Left lung (tissue), 4 donors: ENCODE measurements at regions not wholly inside any gene's neighbourhood (a gene's known extent, or its start where the extent isn't known, plus 50 kb on each side); places are given as distances from the start of the nearest gene placed in this dataset.

ENCODE experiments used
- ATAC-seq: fragments of 200-7000 bp; cut with Tn5 transposase; one replicate; pipeline ENCODE4 v1.9.1; 2020; ENCODE audit warnings: moderate library complexity
- DNase-seq, 4 donors: peaks; one replicate each; pipeline ENCODE4 v3.0.0-alpha.2; 2013 to 2020
- H3K27ac ChIP-seq, 2 donors: fragments of 200-600 bp; sonication (generic) in 1 of 2; one replicate each; pipeline versions ENCODE4 v1.5.0 to v1.8.0; 2020 to 2021
- H3K27me3 ChIP-seq, 2 donors: fragments of 200-600 bp; sonication (generic) in 1 of 2; one replicate each; pipeline versions ENCODE4 v1.5.0 to v1.8.0; 2020 to 2021
- H3K36me3 ChIP-seq, 2 donors: fragments of 200-600 bp; sonication (generic) in 1 of 2; one replicate each; pipeline versions ENCODE4 v1.5.0 to v1.8.0; 2020 to 2021
- H3K4me1 ChIP-seq, 2 donors: fragments of 200-600 bp; one replicate each; pipeline ENCODE4 v1.8.0; 2021
- H3K4me3 ChIP-seq, 2 donors: fragments of 200-600 bp; sonication (generic) in 1 of 2; one replicate each; pipeline versions ENCODE4 v1.5.0 to v1.8.0; 2020 to 2021; ENCODE audit warnings: mild to moderate bottlenecking in 1 of 2
- H3K9me3 ChIP-seq, 2 donors: fragments of 200-600 bp; sonication (generic) in 1 of 2; one replicate each; pipeline versions ENCODE4 v1.5.0 to v1.8.0; 2020 to 2021
- CTCF ChIP-seq, 2 donors: fragments of 200-600 bp; sonication (generic) in 1 of 2; IDR thresholded peaks; one replicate each; pipeline versions ENCODE4 v1.5.0 to v1.8.0; 2021; ENCODE audit warnings: antibody characterized with exemption in 2 of 2
- intact Hi-C, 2 donors: fragments of 100-400 bp; cut with DNase I; formaldehyde crosslinking; loops; one replicate each; pipeline versions ENCODE4 v1.11.2 to v1.14.2; 2022
- donor health status: DM: no; HTN: yes; CAD: no.
- donor health status: DM: no; HTN: no; CAD: no.

GRCh38 chr6:3624250-3625136 is 127.0 kb downstream of the PXDC1 start:
- DNase-seq: no peak
- H3K27ac ChIP-seq: no peak overlapping the region
- TF ChIP-seq CTCF (IDR thresholded peaks at IDR 0.05): no peak
- H3K9me3 ChIP-seq: no peaks in the 10 kb centered on the region
- no peak for ATAC-seq
- no peak overlapping the region for H3K4me3 ChIP-seq
- H3K36me3 ChIP-seq: no peaks in the 10 kb centered on the region
- intact Hi-C loops: no loop called here
- H3K27me3 ChIP-seq: peaks cover 0 to 50% of the 10 kb centered on the region in 2 donors
- no peaks in the 10 kb centered on the region for H3K4me1 ChIP-seq

GRCh38 chr6:3623451-3624249 is 127.9 kb downstream of the PXDC1 start:
- H3K27ac ChIP-seq: no peak overlapping the region
- ATAC-seq (no peak), DNase-seq (no peak)
- H3K4me1 ChIP-seq: no peaks in the 10 kb centered on the region
- no peak overlapping the region for H3K4me3 ChIP-seq
- H3K36me3 ChIP-seq: no peaks in the 10 kb centered on the region
- no peaks in the 10 kb centered on the region for H3K9me3 ChIP-seq
- H3K27me3 ChIP-seq: peaks cover 0 to 50% of the 10 kb centered on the region in 2 donors
- intact Hi-C loops: no loop called here
- TF ChIP-seq CTCF (IDR thresholded peaks at IDR 0.05): no peak

GRCh38 chr6:3621411-3621810 is 130.1 kb downstream of the PXDC1 start:
- DNase-seq (no peak), ATAC-seq (no peak)
- no peaks in the 10 kb centered on the region for H3K9me3 ChIP-seq
- H3K27ac ChIP-seq: no peak overlapping the region
- intact Hi-C loops: no loop called here
- TF ChIP-seq CTCF (IDR thresholded peaks at IDR 0.05): no peak
- H3K27me3 ChIP-seq: peaks cover 0 to 30% of the 10 kb centered on the region in 2 donors
- no peaks in the 10 kb centered on the region for H3K4me1 ChIP-seq
- no peak overlapping the region for H3K4me3 ChIP-seq
- H3K36me3 ChIP-seq: no peaks in the 10 kb centered on the region

GRCh38 chr6:3620937-3621336 is 130.6 kb downstream of the PXDC1 start:
- Histone ChIP-seq H3K27ac (no peak overlapping the region), H3K4me3 (no peak overlapping the region), H3K27me3 (peaks cover 0 to 25% of the 10 kb centered on the region in 2 donors), H3K4me1 (no peaks in the 10 kb centered on the region), H3K36me3 (no peaks in the 10 kb centered on the region), H3K9me3 (no peaks in the 10 kb centered on the region)
- TF ChIP-seq CTCF (IDR thresholded peaks at IDR 0.05): no peak
- ATAC-seq (no peak), DNase-seq (no peak)
- intact Hi-C loops: no loop called here

- no peaks in the 10 kb centered on the region for H3K36me3 ChIP-seq
- H3K27me3 ChIP-seq: peaks cover 0 to 20% of the 10 kb centered on the region in 2 donors
- no peak overlapping the region for H3K27ac ChIP-seq
- TF ChIP-seq CTCF (IDR thresholded peaks at IDR 0.05): no peak
- H3K9me3 ChIP-seq: no peaks in the 10 kb centered on the region
- no peak for DNase-seq
- H3K4me3 ChIP-seq: no peak overlapping the region
- no peaks in the 10 kb centered on the region for H3K4me1 ChIP-seq
- intact Hi-C loops: no loop called here
- no peak for ATAC-seq
Measured at GRCh38 chr6:3620389-3620788, 131.1 kb downstream of the PXDC1 start.
